ENCODE measurements at regions not wholly inside any gene's neighbourhood (a gene's known extent, or its start where the extent isn't known, plus 50 kb on each side); places are given as distances from the start of the nearest gene placed in this dataset.

GRCh38 chr3:166080096-166080495 is 242.9 kb upstream of the BCHE start (continued):
- TF ChIP-seq HNRNPL (IDR thresholded peaks at IDR 0.05; ENCODE audit: low read depth, low read length) = no peak
- TF ChIP-seq ZNF316 (IDR thresholded peaks at IDR 0.05) = peak; percentile 82
- TF ChIP-seq KHSRP (IDR thresholded peaks at IDR 0.05) = no peak
- no peak for TF ChIP-seq MTA1 (IDR thresholded peaks at IDR 0.05; ENCODE audit: borderline replicate concordance)
- no peak for TF ChIP-seq HMGXB4 (CRISPR knock-in tag; IDR thresholded peaks at IDR 0.05)
- 0 out of 2 replicates have a peak, but pooled peaks have one; percentile 28 for TF ChIP-seq MAFG (tag; conservative IDR thresholded peaks at IDR 0.05)
- no peak for TF ChIP-seq MXI1 (IDR thresholded peaks at IDR 0.05; ENCODE audit: low read depth, low read length)
- peak; percentile 84 for TF ChIP-seq MAFK (IDR thresholded peaks at IDR 0.05; ENCODE audit: low read length)
- TF ChIP-seq TBL1XR1 (IDR thresholded peaks at IDR 0.05; ENCODE audit: low read length in 2 of 2) = no peak
- TF ChIP-seq NRF1 (conservative IDR thresholded peaks at IDR 0.05 in 1 of 2, IDR thresholded peaks at IDR 0.05 in 1 of 2) = no peak
- TF ChIP-seq LEF1 (IDR thresholded peaks at IDR 0.05) = no peak
- TF ChIP-seq FOXP1 (CRISPR knock-in tag; IDR thresholded peaks at IDR 0.05) = no peak
- TF ChIP-seq PPARD (CRISPR knock-in tag; IDR thresholded peaks at IDR 0.05) = no peak
- TF ChIP-seq ZBED1 (IDR thresholded peaks at IDR 0.05) = no peak
- TF ChIP-seq NR2C2 (CRISPR knock-in tag; IDR thresholded peaks at IDR 0.05) = no peak
- TF ChIP-seq NR2C2 (tag; IDR thresholded peaks at IDR 0.05) = no peak
- no peak for TF ChIP-seq SRSF3 (IDR thresholded peaks at IDR 0.05; ENCODE audit: insufficient read depth, low read length)
- no peak for TF ChIP-seq ARHGAP35 (IDR thresholded peaks at IDR 0.05; ENCODE audit: partially characterized antibody)
- TF ChIP-seq RHOXF2B (CRISPR knock-in tag; conservative IDR thresholded peaks at IDR 0.05) = no peak
- no peak for TF ChIP-seq HDGF (IDR thresholded peaks at IDR 0.05)
- TF ChIP-seq SNIP1 (IDR thresholded peaks at IDR 0.05; ENCODE audit: low read depth) = no peak
- no peak for TF ChIP-seq WHSC1 (IDR thresholded peaks at IDR 0.05; ENCODE audit: low read length)
- TF ChIP-seq EGR1 (conservative IDR thresholded peaks at IDR 0.05) = no peak
- TF ChIP-seq CBX3 (IDR thresholded peaks at IDR 0.05; ENCODE audit: borderline replicate concordance in 1 of 2, low read length in 2 of 2) = no peak
- TF ChIP-seq ASH1L (IDR thresholded peaks at IDR 0.05; ENCODE audit: borderline replicate concordance, low read depth, partially characterized antibody) = no peak
- no peak for TF ChIP-seq YBX1 (IDR thresholded peaks at IDR 0.05)
- TF ChIP-seq MCM3 (IDR thresholded peaks at IDR 0.05) = no peak

Data from K562 (cell line).